Right lobe of liver (tissue), 4 donors: ENCODE measurements at regions not wholly inside any gene's neighbourhood (a gene's known extent, or its start where the extent isn't known, plus 50 kb on each side); places are given as distances from the start of the nearest gene placed in this dataset.

Experiments used
- POLR2A ChIP-seq: fragments of 450-650 bp; IDR thresholded peaks from one replicate; pipeline ENCODE4 v1.6.1; 2017; ENCODE audit warnings: antibody characterized with exemption, mild to moderate bottlenecking
- TF ChIP-seq, protein P1 (sequence below), 4 donors: fragments of 200-600 bp in 3 of 4; fragments of 450-650 bp in 1 of 4; IDR thresholded peaks; one replicate each; pipeline versions ENCODE4 v1.5.1 to v1.8.0; 2016 to 2022; ENCODE audit warnings: antibody characterized with exemption in 4 of 4, mild to moderate bottlenecking in 2 of 4
- donor health status: DM: no; HTN: no; CAD: no.
- donor health status: DM: no; HTN: no; CAD: no.
- donor health status: DM: no; HTN: yes; CAD: no.

GRCh38 chr9:115411993-115412452 is 294.1 kb upstream of the TNC start:
- TF ChIP-seq, protein P1, sequence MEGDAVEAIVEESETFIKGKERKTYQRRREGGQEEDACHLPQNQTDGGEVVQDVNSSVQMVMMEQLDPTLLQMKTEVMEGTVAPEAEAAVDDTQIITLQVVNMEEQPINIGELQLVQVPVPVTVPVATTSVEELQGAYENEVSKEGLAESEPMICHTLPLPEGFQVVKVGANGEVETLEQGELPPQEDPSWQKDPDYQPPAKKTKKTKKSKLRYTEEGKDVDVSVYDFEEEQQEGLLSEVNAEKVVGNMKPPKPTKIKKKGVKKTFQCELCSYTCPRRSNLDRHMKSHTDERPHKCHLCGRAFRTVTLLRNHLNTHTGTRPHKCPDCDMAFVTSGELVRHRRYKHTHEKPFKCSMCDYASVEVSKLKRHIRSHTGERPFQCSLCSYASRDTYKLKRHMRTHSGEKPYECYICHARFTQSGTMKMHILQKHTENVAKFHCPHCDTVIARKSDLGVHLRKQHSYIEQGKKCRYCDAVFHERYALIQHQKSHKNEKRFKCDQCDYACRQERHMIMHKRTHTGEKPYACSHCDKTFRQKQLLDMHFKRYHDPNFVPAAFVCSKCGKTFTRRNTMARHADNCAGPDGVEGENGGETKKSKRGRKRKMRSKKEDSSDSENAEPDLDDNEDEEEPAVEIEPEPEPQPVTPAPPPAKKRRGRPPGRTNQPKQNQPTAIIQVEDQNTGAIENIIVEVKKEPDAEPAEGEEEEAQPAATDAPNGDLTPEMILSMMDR (IDR thresholded peaks at IDR 0.05): no peak
- TF ChIP-seq POLR2A: no peak
